ENCODE measurements at regions not wholly inside any gene's neighbourhood (a gene's known extent, or its start where the extent isn't known, plus 50 kb on each side); places are given as distances from the start of the nearest gene placed in this dataset.

DNA sequence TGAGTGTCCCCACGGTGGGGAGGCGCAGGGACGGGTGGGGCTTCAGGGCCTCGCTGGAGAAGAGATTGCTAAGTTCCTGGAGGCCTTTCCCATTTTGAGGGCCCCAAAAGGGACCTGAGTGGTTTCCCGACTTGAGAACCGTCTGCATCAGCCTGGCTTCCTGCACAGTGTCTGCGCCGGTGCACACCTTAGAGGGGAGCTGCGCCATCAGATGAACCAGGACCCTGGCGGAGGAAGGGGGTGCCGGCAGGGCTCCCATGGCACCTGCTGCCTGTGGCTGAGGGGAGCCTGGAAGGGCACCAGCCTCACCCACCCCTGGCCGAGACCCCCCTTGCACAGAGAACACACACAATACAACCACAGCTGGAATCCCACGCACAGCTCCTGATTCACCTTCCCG is 465.1 kb upstream of the MYT1L start:
- TF ChIP-seq POLR2AphosphoS5 (IDR thresholded peaks at IDR 0.05) = no peak
- TF ChIP-seq POLR2A (IDR thresholded peaks at IDR 0.05) = no peak
- TF ChIP-seq, protein P1, sequence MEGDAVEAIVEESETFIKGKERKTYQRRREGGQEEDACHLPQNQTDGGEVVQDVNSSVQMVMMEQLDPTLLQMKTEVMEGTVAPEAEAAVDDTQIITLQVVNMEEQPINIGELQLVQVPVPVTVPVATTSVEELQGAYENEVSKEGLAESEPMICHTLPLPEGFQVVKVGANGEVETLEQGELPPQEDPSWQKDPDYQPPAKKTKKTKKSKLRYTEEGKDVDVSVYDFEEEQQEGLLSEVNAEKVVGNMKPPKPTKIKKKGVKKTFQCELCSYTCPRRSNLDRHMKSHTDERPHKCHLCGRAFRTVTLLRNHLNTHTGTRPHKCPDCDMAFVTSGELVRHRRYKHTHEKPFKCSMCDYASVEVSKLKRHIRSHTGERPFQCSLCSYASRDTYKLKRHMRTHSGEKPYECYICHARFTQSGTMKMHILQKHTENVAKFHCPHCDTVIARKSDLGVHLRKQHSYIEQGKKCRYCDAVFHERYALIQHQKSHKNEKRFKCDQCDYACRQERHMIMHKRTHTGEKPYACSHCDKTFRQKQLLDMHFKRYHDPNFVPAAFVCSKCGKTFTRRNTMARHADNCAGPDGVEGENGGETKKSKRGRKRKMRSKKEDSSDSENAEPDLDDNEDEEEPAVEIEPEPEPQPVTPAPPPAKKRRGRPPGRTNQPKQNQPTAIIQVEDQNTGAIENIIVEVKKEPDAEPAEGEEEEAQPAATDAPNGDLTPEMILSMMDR (IDR thresholded peaks at IDR 0.05 in 8 of 11, conservative IDR thresholded peaks at IDR 0.05 in 3 of 11) = no peak

Data from spleen (tissue), 7 donors.